ENCODE measurements at regions not wholly inside any gene's neighbourhood (a gene's known extent, or its start where the extent isn't known, plus 50 kb on each side); places are given as distances from the start of the nearest gene placed in this dataset.

DNA sequence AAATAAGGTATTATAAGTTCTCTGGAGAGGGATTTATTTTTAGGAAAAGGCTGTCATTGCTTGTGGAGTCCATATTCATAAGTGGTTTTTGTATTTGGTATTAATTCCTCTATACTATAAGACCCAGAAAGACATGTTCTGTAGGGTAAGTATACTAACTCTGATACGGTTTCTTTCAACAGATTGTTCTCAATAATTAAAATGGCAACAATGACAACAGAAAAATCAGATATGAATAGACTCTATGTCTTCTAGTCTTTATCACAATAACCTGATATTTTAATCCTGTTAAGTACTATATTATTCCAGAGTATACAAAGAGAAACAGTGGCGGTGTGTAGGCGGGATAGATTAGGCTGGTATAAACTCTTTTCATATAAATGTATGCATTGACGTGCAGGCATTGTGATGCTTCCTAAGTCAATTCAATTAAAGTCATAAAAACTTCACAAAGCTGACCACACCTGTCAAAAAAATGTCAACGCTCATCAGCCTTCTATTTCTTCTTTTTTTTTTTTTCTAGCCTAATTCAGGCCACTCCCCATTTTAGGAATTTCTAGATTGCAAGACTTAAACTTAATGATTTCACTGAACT, 150.4 kb downstream of the TRIML1 start:
- Histone ChIP-seq H3K4me3 (ENCODE audit: low read depth in 1 of 2, low read length in 2 of 2) (no peak overlapping the region), H3K27ac (ENCODE audit: low read depth, low read length) (no peak overlapping the region), H3K36me3 (ENCODE audit: insufficient read depth, low read length) (no peaks in the 10 kb centered on the region), H3K9me3 (ENCODE audit: low read length) (no peaks in the 10 kb centered on the region), H3K4me1 (ENCODE audit: insufficient read depth, low read length) (no peaks in the 10 kb centered on the region), H3K27me3 (ENCODE audit: control insufficient read depth in 1 of 2, insufficient read depth in 2 of 2, low read length in 2 of 2) (no peaks in the 10 kb centered on the region), H3K9ac (ENCODE audit: low read length) (no peak overlapping the region)

DNA sequence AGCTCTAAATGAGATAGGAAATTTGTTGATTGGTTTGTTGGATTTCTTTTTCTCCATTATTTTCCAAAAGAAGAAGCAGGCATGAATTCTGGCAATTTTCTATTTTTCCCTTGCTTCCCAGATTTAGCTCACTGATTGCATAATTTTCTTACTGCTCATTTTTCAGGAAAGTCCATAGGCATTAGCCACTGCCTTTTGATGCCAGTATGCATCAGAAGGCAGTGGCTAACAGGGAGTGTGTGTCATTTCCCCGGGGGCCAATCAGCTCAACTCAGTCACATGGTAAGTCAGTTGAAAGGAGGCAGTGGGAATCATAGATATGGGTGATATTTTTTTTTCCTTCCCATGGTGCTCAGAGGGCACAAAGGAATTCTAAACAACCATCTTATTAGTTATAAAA, 156.7 kb downstream of the TRIML1 start:
- H3K27ac ChIP-seq (ENCODE audit: low read depth, low read length), result no peak overlapping the region
- H3K9me3 ChIP-seq (ENCODE audit: low read length), result no peaks in the 10 kb centered on the region
- no peak overlapping the region for H3K4me3 ChIP-seq (ENCODE audit: low read depth in 1 of 2, low read length in 2 of 2)
- no peaks in the 10 kb centered on the region for H3K4me1 ChIP-seq (ENCODE audit: insufficient read depth, low read length)
- H3K36me3 ChIP-seq (ENCODE audit: insufficient read depth, low read length), result no peaks in the 10 kb centered on the region
- H3K27me3 ChIP-seq (ENCODE audit: control insufficient read depth in 1 of 2, insufficient read depth in 2 of 2, low read length in 2 of 2), result no peaks in the 10 kb centered on the region
- H3K9ac ChIP-seq (ENCODE audit: low read length), result no peak overlapping the region

DNA sequence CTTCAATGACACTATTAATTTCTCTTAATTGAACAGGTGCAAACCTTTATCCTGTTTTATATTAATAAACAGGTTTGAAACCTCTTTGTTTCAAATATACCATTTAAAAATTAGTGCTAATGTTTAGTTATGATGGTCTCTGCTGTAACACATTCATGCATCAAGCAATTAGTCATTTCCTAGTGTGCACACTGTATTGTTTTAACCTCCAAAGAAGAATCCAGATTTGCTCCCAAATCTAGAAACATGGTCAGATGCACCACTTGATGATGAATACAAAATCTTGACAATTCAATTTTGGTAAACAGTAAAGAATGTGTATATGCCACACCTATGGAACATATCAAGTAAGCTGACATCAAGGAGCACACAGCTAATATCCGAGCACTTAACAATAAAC, 157.1 kb downstream of the TRIML1 start:
- Histone ChIP-seq H3K36me3 (ENCODE audit: insufficient read depth, low read length) (no peaks in the 10 kb centered on the region), H3K4me1 (ENCODE audit: insufficient read depth, low read length) (no peaks in the 10 kb centered on the region), H3K4me3 (ENCODE audit: low read depth in 1 of 2, low read length in 2 of 2) (no peak overlapping the region), H3K27ac (ENCODE audit: low read depth, low read length) (no peak overlapping the region), H3K9ac (ENCODE audit: low read length) (no peak overlapping the region), H3K9me3 (ENCODE audit: low read length) (no peaks in the 10 kb centered on the region), H3K27me3 (ENCODE audit: control insufficient read depth in 1 of 2, insufficient read depth in 2 of 2, low read length in 2 of 2) (no peaks in the 10 kb centered on the region)

DNA sequence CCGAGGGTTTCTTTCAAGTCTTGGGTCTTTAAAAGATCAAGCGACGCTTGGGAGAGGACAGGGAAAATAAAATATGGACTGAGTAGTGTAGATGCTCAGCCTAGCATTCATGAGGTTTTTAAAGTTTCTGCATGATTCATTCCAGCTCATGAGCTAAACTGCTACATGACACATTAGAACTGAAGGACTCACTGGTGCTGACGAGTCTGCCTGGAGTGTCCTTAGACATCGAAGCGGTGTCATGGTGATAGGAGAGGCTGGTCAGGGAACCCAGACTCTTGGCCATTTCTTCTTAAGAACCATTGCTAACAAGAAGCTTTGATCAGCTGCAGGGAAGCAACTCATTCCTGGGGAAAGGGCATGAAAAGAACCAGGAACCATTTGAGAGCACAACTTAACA, 158.6 kb downstream of the TRIML1 start:
- H3K27me3 ChIP-seq (ENCODE audit: control insufficient read depth in 1 of 2, insufficient read depth in 2 of 2, low read length in 2 of 2), result no peaks in the 10 kb centered on the region
- H3K4me3 ChIP-seq (ENCODE audit: low read depth in 1 of 2, low read length in 2 of 2), result no peak overlapping the region
- no peak overlapping the region for H3K9ac ChIP-seq (ENCODE audit: low read length)
- no peak overlapping the region for H3K27ac ChIP-seq (ENCODE audit: low read depth, low read length)
- H3K36me3 ChIP-seq (ENCODE audit: insufficient read depth, low read length), result no peaks in the 10 kb centered on the region
- H3K9me3 ChIP-seq (ENCODE audit: low read length), result no peaks in the 10 kb centered on the region
- no peaks in the 10 kb centered on the region for H3K4me1 ChIP-seq (ENCODE audit: insufficient read depth, low read length)

DNA sequence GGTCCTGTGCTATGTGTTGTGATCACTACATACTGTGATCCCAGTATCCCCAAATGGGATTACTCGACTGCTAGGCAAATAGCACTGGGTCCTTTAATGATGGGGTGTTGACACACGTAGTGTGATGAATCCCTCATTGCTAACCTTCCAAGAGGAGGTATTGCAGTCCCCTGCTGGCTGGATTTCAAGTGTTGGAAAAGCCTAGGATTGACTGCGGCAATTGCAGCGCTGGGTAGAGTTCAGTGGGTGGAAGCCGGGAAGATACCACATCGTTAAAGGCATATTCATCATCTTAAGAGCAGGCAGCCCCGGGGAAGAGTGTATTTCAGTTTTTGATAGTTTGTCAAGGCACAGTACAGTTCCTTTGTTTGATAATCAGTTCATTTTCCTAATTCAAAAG, 159.9 kb downstream of the TRIML1 start:
- Histone ChIP-seq H3K9me3 (ENCODE audit: low read length) (no peaks in the 10 kb centered on the region), H3K4me3 (ENCODE audit: low read depth in 1 of 2, low read length in 2 of 2) (no peak overlapping the region), H3K4me1 (ENCODE audit: insufficient read depth, low read length) (no peaks in the 10 kb centered on the region), H3K27me3 (ENCODE audit: control insufficient read depth in 1 of 2, insufficient read depth in 2 of 2, low read length in 2 of 2) (no peaks in the 10 kb centered on the region), H3K9ac (ENCODE audit: low read length) (no peak overlapping the region), H3K36me3 (ENCODE audit: insufficient read depth, low read length) (no peaks in the 10 kb centered on the region), H3K27ac (ENCODE audit: low read depth, low read length) (no peak overlapping the region)

DNA sequence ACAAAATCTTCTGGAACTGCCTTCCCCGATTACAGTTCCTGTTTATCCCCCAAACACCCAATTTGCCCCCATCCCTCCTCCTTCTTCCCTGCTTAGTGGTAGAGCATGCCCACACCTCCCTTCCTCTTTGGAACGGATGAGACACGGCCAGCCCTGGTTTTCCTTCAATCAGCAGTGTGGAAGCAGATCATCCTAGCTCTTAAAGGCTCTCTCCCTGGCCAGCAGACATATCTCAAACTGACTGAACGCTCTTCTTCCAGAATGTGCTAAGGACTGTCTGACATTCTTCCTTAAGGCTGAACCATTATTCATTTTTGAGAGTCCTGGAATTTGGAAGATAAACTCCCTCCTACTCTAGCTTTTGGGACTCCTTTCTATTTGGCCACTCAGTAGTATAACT, 161.1 kb downstream of the TRIML1 start:
- Histone ChIP-seq H3K9me3 (ENCODE audit: low read length) (no peaks in the 10 kb centered on the region), H3K27ac (ENCODE audit: low read depth, low read length) (no peak overlapping the region), H3K9ac (ENCODE audit: low read length) (no peak overlapping the region), H3K4me3 (ENCODE audit: low read depth in 1 of 2, low read length in 2 of 2) (no peak overlapping the region), H3K36me3 (ENCODE audit: insufficient read depth, low read length) (no peaks in the 10 kb centered on the region), H3K4me1 (ENCODE audit: insufficient read depth, low read length) (no peaks in the 10 kb centered on the region), H3K27me3 (ENCODE audit: control insufficient read depth in 1 of 2, insufficient read depth in 2 of 2, low read length in 2 of 2) (no peaks in the 10 kb centered on the region)

DNA sequence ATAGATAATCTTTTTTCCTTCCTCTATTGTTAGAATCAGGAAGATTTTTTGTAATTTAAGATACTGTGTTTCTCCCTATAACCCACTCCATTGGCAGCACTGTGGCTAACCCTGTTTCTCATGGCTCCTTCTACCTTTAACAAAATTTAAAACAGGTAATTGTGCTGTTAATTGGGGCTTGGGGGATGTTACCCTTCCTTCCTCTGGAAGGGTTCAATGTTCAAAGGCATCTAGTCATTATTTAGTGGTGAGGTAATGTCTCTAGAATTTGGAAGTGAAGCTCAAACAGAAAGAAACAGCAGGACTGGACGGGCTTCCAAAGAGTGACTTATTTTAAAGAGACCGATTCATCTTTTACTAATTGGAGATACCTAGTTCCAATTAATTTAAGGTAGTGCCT, 166.4 kb downstream of the TRIML1 start:
- H3K36me3 ChIP-seq (ENCODE audit: insufficient read depth, low read length), result no peaks in the 10 kb centered on the region
- no peaks in the 10 kb centered on the region for H3K4me1 ChIP-seq (ENCODE audit: insufficient read depth, low read length)
- no peak overlapping the region for H3K4me3 ChIP-seq (ENCODE audit: low read depth in 1 of 2, low read length in 2 of 2)
- H3K27me3 ChIP-seq (ENCODE audit: control insufficient read depth in 1 of 2, insufficient read depth in 2 of 2, low read length in 2 of 2), result no peaks in the 10 kb centered on the region
- H3K9me3 ChIP-seq (ENCODE audit: low read length), result no peaks in the 10 kb centered on the region
- no peak overlapping the region for H3K9ac ChIP-seq (ENCODE audit: low read length)
- no peak overlapping the region for H3K27ac ChIP-seq (ENCODE audit: low read depth, low read length)

DNA sequence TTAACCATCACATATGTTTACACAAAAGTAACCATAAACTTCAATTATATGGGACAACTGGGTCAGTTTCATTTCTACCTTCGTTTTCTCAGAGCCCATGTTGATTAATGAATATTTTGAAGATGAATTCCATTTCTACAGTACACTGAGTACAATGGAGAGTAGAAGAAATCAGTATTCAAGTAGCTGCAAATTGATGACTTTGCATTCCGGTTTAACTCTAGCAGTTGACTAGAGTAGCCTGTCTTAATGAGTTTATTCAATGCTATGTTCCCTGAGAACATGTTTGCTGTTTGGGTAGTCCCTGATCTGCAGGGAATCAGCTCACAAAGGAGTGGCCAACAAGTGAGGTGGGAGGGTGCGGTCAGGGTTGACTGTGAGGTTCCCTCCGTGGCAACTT, 168.3 kb downstream of the TRIML1 start:
- Histone ChIP-seq H3K4me3 (ENCODE audit: low read depth in 1 of 2, low read length in 2 of 2) (no peak overlapping the region), H3K27me3 (ENCODE audit: control insufficient read depth in 1 of 2, insufficient read depth in 2 of 2, low read length in 2 of 2) (no peaks in the 10 kb centered on the region), H3K27ac (ENCODE audit: low read depth, low read length) (no peak overlapping the region), H3K9me3 (ENCODE audit: low read length) (no peaks in the 10 kb centered on the region), H3K9ac (ENCODE audit: low read length) (no peak overlapping the region), H3K36me3 (ENCODE audit: insufficient read depth, low read length) (no peaks in the 10 kb centered on the region), H3K4me1 (ENCODE audit: insufficient read depth, low read length) (no peaks in the 10 kb centered on the region)

DNA sequence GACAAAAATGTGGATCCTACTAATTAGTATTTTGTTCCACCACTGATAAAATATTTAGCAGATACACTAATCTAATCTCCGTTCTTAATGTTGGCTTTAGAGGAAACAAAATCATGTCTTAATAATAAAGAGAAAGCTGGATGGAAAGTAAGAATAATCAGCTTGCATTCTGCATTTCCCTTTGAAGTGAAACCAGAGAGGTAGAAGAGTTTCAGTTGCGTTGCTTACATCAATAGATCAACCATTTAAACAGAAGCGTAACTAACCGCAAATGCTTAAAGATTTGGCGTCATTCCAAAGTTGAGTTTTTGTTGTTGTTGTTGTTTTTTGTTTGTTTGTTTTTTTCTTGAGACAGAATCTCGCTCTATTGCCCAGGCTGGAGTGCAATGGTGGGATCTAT, 168.9 kb downstream of the TRIML1 start:
- Histone ChIP-seq H3K36me3 (ENCODE audit: insufficient read depth, low read length) (no peaks in the 10 kb centered on the region), H3K4me3 (ENCODE audit: low read depth in 1 of 2, low read length in 2 of 2) (no peak overlapping the region), H3K27ac (ENCODE audit: low read depth, low read length) (no peak overlapping the region), H3K27me3 (ENCODE audit: control insufficient read depth in 1 of 2, insufficient read depth in 2 of 2, low read length in 2 of 2) (no peaks in the 10 kb centered on the region), H3K9ac (ENCODE audit: low read length) (no peak overlapping the region), H3K4me1 (ENCODE audit: insufficient read depth, low read length) (no peaks in the 10 kb centered on the region), H3K9me3 (ENCODE audit: low read length) (no peaks in the 10 kb centered on the region)

DNA sequence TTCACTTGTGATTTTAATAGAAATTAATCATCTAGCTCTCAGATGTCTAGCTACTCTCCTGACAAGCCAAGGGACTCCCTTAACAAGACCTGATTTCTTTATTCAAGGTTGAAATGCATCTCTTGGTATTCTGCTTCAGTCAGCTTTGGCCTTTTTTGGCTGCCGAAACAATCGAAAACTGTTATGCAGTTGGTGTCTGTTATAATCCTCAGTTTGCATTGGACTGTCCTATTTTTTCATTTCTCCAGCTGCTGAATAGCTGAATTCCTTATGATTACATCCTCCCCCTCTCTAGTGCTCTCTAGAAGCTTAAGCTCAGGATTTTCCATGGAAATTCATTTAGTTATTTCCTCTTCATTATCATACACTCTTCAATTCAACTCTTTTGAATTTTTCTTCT, 177.2 kb downstream of the TRIML1 start:
- H3K4me1 ChIP-seq (ENCODE audit: insufficient read depth, low read length), result no peaks in the 10 kb centered on the region
- H3K9me3 ChIP-seq (ENCODE audit: low read length), result no peaks in the 10 kb centered on the region
- no peak overlapping the region for H3K9ac ChIP-seq (ENCODE audit: low read length)
- no peaks in the 10 kb centered on the region for H3K27me3 ChIP-seq (ENCODE audit: control insufficient read depth in 1 of 2, insufficient read depth in 2 of 2, low read length in 2 of 2)
- H3K4me3 ChIP-seq (ENCODE audit: low read depth in 1 of 2, low read length in 2 of 2), result no peak overlapping the region
- H3K27ac ChIP-seq (ENCODE audit: low read depth, low read length), result no peak overlapping the region
- H3K36me3 ChIP-seq (ENCODE audit: insufficient read depth, low read length), result no peaks in the 10 kb centered on the region

DNA sequence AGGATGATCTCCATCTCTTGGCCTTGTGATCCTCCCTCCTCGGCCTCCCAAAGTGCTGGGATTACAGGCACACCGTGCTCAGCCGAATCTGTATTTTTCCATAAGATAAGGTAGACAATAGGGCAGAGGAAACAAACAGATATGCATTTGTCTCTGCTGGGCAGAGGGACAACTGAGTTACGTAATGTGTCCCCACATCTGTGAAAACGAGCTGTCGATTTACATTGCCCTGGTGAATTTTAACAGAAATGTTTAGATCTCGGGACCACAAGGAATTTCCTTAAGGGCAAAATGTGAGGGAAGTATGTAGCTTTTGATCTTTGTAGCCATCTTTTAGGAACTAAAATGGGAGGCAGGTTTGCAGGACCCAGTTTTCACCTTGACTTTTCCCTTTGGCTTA, 189.7 kb downstream of the TRIML1 start:
- Histone ChIP-seq H3K9ac (ENCODE audit: low read length) (no peak overlapping the region), H3K4me3 (ENCODE audit: low read depth in 1 of 2, low read length in 2 of 2) (no peak overlapping the region), H3K27me3 (ENCODE audit: control insufficient read depth in 1 of 2, insufficient read depth in 2 of 2, low read length in 2 of 2) (no peaks in the 10 kb centered on the region), H3K9me3 (ENCODE audit: low read length) (no peaks in the 10 kb centered on the region), H3K4me1 (ENCODE audit: insufficient read depth, low read length) (no peaks in the 10 kb centered on the region), H3K27ac (ENCODE audit: low read depth, low read length) (no peak overlapping the region), H3K36me3 (ENCODE audit: insufficient read depth, low read length) (no peaks in the 10 kb centered on the region)

DNA sequence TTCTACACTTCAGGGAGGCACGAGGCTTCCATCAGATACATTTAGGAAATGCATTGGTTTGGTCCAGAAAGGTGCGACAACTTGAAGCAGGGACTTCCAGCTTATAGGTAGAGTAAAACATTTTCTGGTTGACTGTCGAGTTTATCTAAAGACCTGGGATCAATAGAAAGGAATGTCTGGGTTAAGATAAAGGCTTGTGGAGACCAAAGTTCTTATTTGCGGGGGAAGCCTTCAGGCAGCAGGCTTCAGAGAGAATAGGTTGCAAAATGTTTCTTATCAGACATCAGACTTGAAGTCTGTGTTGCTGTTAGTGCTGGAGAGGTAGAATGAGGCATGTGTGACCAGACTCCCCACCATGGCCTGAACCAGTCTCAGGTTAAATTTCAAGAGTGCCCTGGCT, 190.3 kb downstream of the TRIML1 start:
- no peaks in the 10 kb centered on the region for H3K27me3 ChIP-seq (ENCODE audit: control insufficient read depth in 1 of 2, insufficient read depth in 2 of 2, low read length in 2 of 2)
- H3K36me3 ChIP-seq (ENCODE audit: insufficient read depth, low read length), result no peaks in the 10 kb centered on the region
- H3K4me1 ChIP-seq (ENCODE audit: insufficient read depth, low read length), result no peaks in the 10 kb centered on the region
- no peak overlapping the region for H3K9ac ChIP-seq (ENCODE audit: low read length)
- H3K27ac ChIP-seq (ENCODE audit: low read depth, low read length), result no peak overlapping the region
- H3K9me3 ChIP-seq (ENCODE audit: low read length), result no peaks in the 10 kb centered on the region
- no peak overlapping the region for H3K4me3 ChIP-seq (ENCODE audit: low read depth in 1 of 2, low read length in 2 of 2)

All from muscle layer of colon (tissue), 2 donors.